ENCODE measurements at regions not wholly inside any gene's neighbourhood (a gene's known extent, or its start where the extent isn't known, plus 50 kb on each side); places are given as distances from the start of the nearest gene placed in this dataset.

DNA sequence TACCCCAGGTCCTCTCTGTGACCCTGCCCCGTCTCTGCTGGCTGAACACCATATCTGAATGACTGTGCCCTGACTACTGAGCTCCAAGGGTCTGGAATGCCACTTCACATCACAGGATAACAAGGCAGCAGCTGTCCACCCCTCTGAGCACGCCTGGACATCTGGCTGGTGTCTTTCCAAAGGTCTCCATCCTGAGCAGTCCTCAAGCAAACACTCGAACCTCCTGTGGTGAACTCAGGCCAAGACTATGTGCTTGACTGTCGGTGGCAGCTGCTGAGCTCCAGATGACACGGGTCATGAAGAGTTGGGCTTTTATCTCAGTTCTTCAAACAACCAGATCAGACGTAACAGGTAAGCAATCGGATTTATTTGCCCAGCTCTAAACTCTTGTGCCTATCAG lies 117.2 kb upstream of the BCL2L14 start:
- peaks cover 0 to 4% (median 1%) of the 10 kb centered on the region in 3 donors for H3K27me3 Mint-ChIP-seq (ENCODE audit: low read depth in 3 of 3)

DNA sequence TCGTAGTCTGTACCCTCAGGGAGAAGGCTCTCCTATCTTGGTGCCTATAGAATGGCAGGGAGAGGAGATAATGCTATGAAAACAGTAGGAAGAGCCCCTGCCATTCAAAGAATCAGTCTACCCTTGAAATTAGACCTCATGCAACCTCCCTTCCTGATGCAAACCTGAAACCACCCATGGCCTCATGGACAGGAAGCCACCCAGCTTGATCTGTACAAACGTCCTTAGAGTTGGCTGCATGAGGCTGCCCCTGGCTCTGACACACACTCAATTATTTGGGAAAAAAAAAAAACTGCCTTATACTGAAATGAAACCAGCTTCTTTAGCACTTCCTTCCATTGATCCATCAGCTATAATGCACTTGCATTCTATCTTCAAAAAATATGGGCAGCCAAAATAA lies 116.6 kb upstream of the BCL2L14 start:
- Mint-ChIP-seq H3K4me3 (no peak overlapping the region), H3K27me3 (ENCODE audit: low read depth in 3 of 3) (peaks cover 0 to 4% (median 1%) of the 10 kb centered on the region in 3 donors), H3K27ac (no peak overlapping the region), H3K9me3 (no peaks in the 10 kb centered on the region), H3K4me1 (peaks cover 17% of the 10 kb centered on the region), H3K36me3 (no peaks in the 10 kb centered on the region)
- H3K36me3 ChIP-seq (replicated peaks in 1 of 2; ENCODE audit: control insufficient read depth in 1 of 2, insufficient read depth in 2 of 2, low read length in 2 of 2) = no peaks in the 10 kb centered on the region
- DNase-seq = no peak
- H2AFZ ChIP-seq (ENCODE audit: insufficient read depth, low read depth, low read length, poor library complexity, severe bottlenecking) = no peak overlapping the region
- 0% methylated on average over 1 of the region's 2 CpGs for WGBS (ENCODE audit: insufficient coverage)
- H3K79me2 ChIP-seq (ENCODE audit: insufficient read depth, low read length) = no peaks in the 10 kb centered on the region
- no peak overlapping the region for H3K4me3 ChIP-seq (replicated peaks in 1 of 3; ENCODE audit: low read depth in 2 of 3, low read length in 3 of 3)
- no peaks in the 10 kb centered on the region for H3K9me3 ChIP-seq (replicated peaks in 1 of 2; ENCODE audit: control insufficient read depth in 1 of 2, insufficient read depth in 1 of 2, low read length in 2 of 2)
- H3K27me3 ChIP-seq (ENCODE audit: control insufficient read depth in 2 of 2, insufficient read depth in 2 of 2, low read length in 2 of 2) = no peaks in the 10 kb centered on the region
- no peak overlapping the region for H3K4me2 ChIP-seq (replicated peaks; ENCODE audit: extremely low read depth, low read length, poor library complexity, severe bottlenecking)
- H3K4me1 ChIP-seq (ENCODE audit: control insufficient read depth in 1 of 2, insufficient read depth in 2 of 2, low read length in 2 of 2) = peaks cover 0 to 7% of the 10 kb centered on the region in 2 donors
- TF ChIP-seq, protein P1, sequence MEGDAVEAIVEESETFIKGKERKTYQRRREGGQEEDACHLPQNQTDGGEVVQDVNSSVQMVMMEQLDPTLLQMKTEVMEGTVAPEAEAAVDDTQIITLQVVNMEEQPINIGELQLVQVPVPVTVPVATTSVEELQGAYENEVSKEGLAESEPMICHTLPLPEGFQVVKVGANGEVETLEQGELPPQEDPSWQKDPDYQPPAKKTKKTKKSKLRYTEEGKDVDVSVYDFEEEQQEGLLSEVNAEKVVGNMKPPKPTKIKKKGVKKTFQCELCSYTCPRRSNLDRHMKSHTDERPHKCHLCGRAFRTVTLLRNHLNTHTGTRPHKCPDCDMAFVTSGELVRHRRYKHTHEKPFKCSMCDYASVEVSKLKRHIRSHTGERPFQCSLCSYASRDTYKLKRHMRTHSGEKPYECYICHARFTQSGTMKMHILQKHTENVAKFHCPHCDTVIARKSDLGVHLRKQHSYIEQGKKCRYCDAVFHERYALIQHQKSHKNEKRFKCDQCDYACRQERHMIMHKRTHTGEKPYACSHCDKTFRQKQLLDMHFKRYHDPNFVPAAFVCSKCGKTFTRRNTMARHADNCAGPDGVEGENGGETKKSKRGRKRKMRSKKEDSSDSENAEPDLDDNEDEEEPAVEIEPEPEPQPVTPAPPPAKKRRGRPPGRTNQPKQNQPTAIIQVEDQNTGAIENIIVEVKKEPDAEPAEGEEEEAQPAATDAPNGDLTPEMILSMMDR (IDR thresholded peaks at IDR 0.05) = no peak
- H3K9ac ChIP-seq (ENCODE audit: insufficient read depth, low read length, poor library complexity, severe bottlenecking) = no peak overlapping the region
- intact Hi-C loops (cut with micrococcal nuclease) = no loop called here
- no peaks in the 10 kb centered on the region for H4K20me1 ChIP-seq (ENCODE audit: insufficient read depth, low read length)
- no peak overlapping the region for H3K27ac ChIP-seq (ENCODE audit: low read depth in 1 of 2, low read length in 2 of 2)

More for the DNA sequence above, 117.2 kb upstream of the BCL2L14 start:
- Histone ChIP-seq H3K4me1 (ENCODE audit: control insufficient read depth in 1 of 2, insufficient read depth in 2 of 2, low read length in 2 of 2) (peaks cover 0 to 1% of the 10 kb centered on the region in 2 donors), H3K27ac (ENCODE audit: low read depth in 1 of 2, low read length in 2 of 2) (no peak overlapping the region), H2AFZ (ENCODE audit: insufficient read depth, low read depth, low read length, poor library complexity, severe bottlenecking) (no peak overlapping the region), H3K4me2 (replicated peaks; ENCODE audit: extremely low read depth, low read length, poor library complexity, severe bottlenecking) (no peak overlapping the region), H4K20me1 (ENCODE audit: insufficient read depth, low read length) (no peaks in the 10 kb centered on the region), H3K9me3 (replicated peaks in 1 of 2; ENCODE audit: control insufficient read depth in 1 of 2, insufficient read depth in 1 of 2, low read length in 2 of 2) (no peaks in the 10 kb centered on the region), H3K4me3 (replicated peaks in 1 of 3; ENCODE audit: low read depth in 2 of 3, low read length in 3 of 3) (no peak overlapping the region), H3K36me3 (replicated peaks in 1 of 2; ENCODE audit: control insufficient read depth in 1 of 2, insufficient read depth in 2 of 2, low read length in 2 of 2) (no peaks in the 10 kb centered on the region), H3K27me3 (ENCODE audit: control insufficient read depth in 2 of 2, insufficient read depth in 2 of 2, low read length in 2 of 2) (no peaks in the 10 kb centered on the region), H3K79me2 (ENCODE audit: insufficient read depth, low read length) (no peaks in the 10 kb centered on the region), H3K9ac (ENCODE audit: insufficient read depth, low read length, poor library complexity, severe bottlenecking) (no peak overlapping the region)
- no peaks in the 10 kb centered on the region for H3K9me3 Mint-ChIP-seq
- intact Hi-C loops (cut with micrococcal nuclease) = no loop called here
- H3K4me3 Mint-ChIP-seq = no peak overlapping the region
- H3K4me1 Mint-ChIP-seq = peaks cover 10% of the 10 kb centered on the region
- H3K27ac Mint-ChIP-seq = no peak overlapping the region
- no peaks in the 10 kb centered on the region for H3K36me3 Mint-ChIP-seq
- TF ChIP-seq, protein P1 (IDR thresholded peaks at IDR 0.05) = no peak
- WGBS (ENCODE audit: insufficient coverage) = 85% methylated on average over 7 of the region's 7 CpGs
- DNase-seq = no peak
